Testis (tissue), 2 donors: ENCODE measurements at regions not wholly inside any gene's neighbourhood (a gene's known extent, or its start where the extent isn't known, plus 50 kb on each side); places are given as distances from the start of the nearest gene placed in this dataset.

ENCODE experiments used
- CTCF ChIP-seq, 3 experiments: fragments of 450-650 bp in 2 of 3; fragments of 200-600 bp in 1 of 3; sonication (generic) in 1 of 3; IDR thresholded peaks; one replicate each; pipeline ENCODE4 v1.5.1; 2016 to 2019; ENCODE audit warnings: antibody characterized with exemption in 3 of 3, mild to moderate bottlenecking in 2 of 3, moderate library complexity in 1 of 3
- POLR2A ChIP-seq: fragments of 450-650 bp; IDR thresholded peaks from one replicate; pipeline ENCODE4 v1.6.1; 2017; ENCODE audit warnings: antibody characterized with exemption, mild to moderate bottlenecking, moderate library complexity

- TF ChIP-seq CTCF (IDR thresholded peaks at IDR 0.05) (no peak), POLR2A (no peak)
Observed at GRCh38 chr6:114878091-114878490, 535.3 kb upstream of the HS3ST5 start.
